HepG2 (cell line): ENCODE measurements at regions not wholly inside any gene's neighbourhood (a gene's known extent, or its start where the extent isn't known, plus 50 kb on each side); places are given as distances from the start of the nearest gene placed in this dataset.

Source experiments
- ATAC-seq: fragments of 200-7000 bp; cut with Tn5 transposase; 3 replicates; pipeline ENCODE4 v1.9.1; 2020; ENCODE audit warnings: mild to moderate bottlenecking, moderate library complexity
- BruUV-seq: library from RNA; stranded (reverse); fragments of 400-500 nt; replicated peaks from 2 replicates; lab custom pipeline; 2021; lab: Mats Ljungman, UMichigan
- CTCF ChIA-PET: fragments of 300-600 bp; formaldehyde crosslinking; extraction: SDS; loops from one replicate; lab custom pipeline; 2021; ENCODE audit warnings: low total read pairs, inconsistent platforms, low intra/inter-chr PET ratio; lab: Yijun Ruan, JAX
- POLR2A ChIA-PET: fragments of 350-600 bp; sonication (Branson Sonifier 250); formaldehyde crosslinking; loops from one replicate; lab custom pipeline; 2020; ENCODE audit warnings: antibody characterized with exemption, inconsistent platforms; lab: Yijun Ruan, JAX
- DNase-seq: peaks from one replicate; pipeline ENCODE4 v3.0.0-alpha.2; 2015; ENCODE audit warnings: low spot score
- FAIRE-seq: peaks from 3 replicates; lab custom pipeline; 2011; peaks lifted over from hg19 to GRCh38; lab: Jason Lieb, UNC
- H2AFZ ChIP-seq: one replicate; pipeline ENCODE4 v1.6.1; 2011; ENCODE audit warnings: low read length, inconsistent platforms
- H3K27ac ChIP-seq: fragments of 300-600 bp; 3 replicates; pipeline ENCODE4 v1.8.0; 2011; ENCODE audit warnings: mixed run types, mild to moderate bottlenecking, mixed read lengths, low read length, inconsistent platforms; ENCODE audit not compliant: insufficient read depth; ENCODE audit errors: extremely low read length
- H3K27me3 ChIP-seq, 2 experiments: fragments of 200-600 bp in 1 of 2; 2 replicates in 1 of 2; 3 replicates in 1 of 2; pipeline versions ENCODE4 v1.6.0 to v1.8.0; 2011; ENCODE audit warnings: low read length in 2 of 2, mild to moderate bottlenecking in 2 of 2, moderate library complexity in 2 of 2, inconsistent platforms in 1 of 2; ENCODE audit not compliant: insufficient read depth in 2 of 2, control insufficient read depth in 1 of 2
- H3K36me3 ChIP-seq, 2 experiments: fragments of 200-600 bp in 1 of 2; replicated peaks in 1 of 2; 2 replicates in 1 of 2; 3 replicates in 1 of 2; pipeline versions ENCODE4 v1.5.1 to v1.8.0; 2011; ENCODE audit warnings: low read length in 2 of 2, inconsistent platforms in 1 of 2; ENCODE audit not compliant: insufficient read depth in 2 of 2, control insufficient read depth in 1 of 2
- H3K4me1 ChIP-seq: 2 replicates; pipeline ENCODE4 v1.5.1; 2012; ENCODE audit warnings: low read length, inconsistent platforms; ENCODE audit not compliant: insufficient read depth
- H3K4me2 ChIP-seq: 2 replicates; pipeline ENCODE4 v1.6.0; 2011; ENCODE audit warnings: low read depth, low read length, inconsistent platforms
- H3K4me3 ChIP-seq, 3 experiments: fragments of 200-600 bp in 1 of 3; sonication (generic), shearing (Covaris generic) in 1 of 3; replicated peaks in 1 of 3; 2 replicates each; pipeline ENCODE4 v1.5.1; 2011 to 2016; ENCODE audit warnings: low read length in 3 of 3, inconsistent platforms in 2 of 3, low read depth in 2 of 3, mild to moderate bottlenecking in 2 of 3, control low read depth in 1 of 3, mixed read lengths in 1 of 3; ENCODE audit not compliant: insufficient read depth in 1 of 3
- H3K79me2 ChIP-seq: one replicate; pipeline ENCODE4 v1.6.1; 2011; ENCODE audit warnings: low read length, inconsistent platforms; ENCODE audit not compliant: insufficient read depth
- H3K9ac ChIP-seq: 2 replicates; pipeline ENCODE4 v1.6.0; 2011; ENCODE audit warnings: mild to moderate bottlenecking, low read depth, low read length, inconsistent platforms; ENCODE audit not compliant: insufficient read depth
- H3K9me3 ChIP-seq: 2 replicates; pipeline ENCODE4 v1.5.1; 2012; ENCODE audit warnings: mild to moderate bottlenecking, low read length
- H4K20me1 ChIP-seq: 2 replicates; pipeline ENCODE4 v1.6.0; 2011; ENCODE audit warnings: inconsistent platforms, mild to moderate bottlenecking, low read length, moderate library complexity; ENCODE audit not compliant: insufficient read depth
- CAMTA2 ChIP-seq: sonication (generic); formaldehyde crosslinking; IDR thresholded peaks from 2 replicates; pipeline ENCODE4 v1.4.0; 2020; ENCODE audit warnings: mild to moderate bottlenecking, missing genetic modification reagents, borderline replicate concordance
- CREM ChIP-seq, 2 experiments: sonication (generic) in 1 of 2; formaldehyde crosslinking in 1 of 2; IDR thresholded peaks; 2 replicates each; pipeline versions ENCODE4 v1.4.0 to v1.6.1; 2016 to 2020; ENCODE audit warnings: antibody characterized with exemption in 1 of 2, mild to moderate bottlenecking in 1 of 2, missing genetic modification reagents in 1 of 2
- HOXA9 ChIP-seq: sonication (generic); formaldehyde crosslinking; IDR thresholded peaks from 2 replicates; pipeline ENCODE4 v1.8.1; 2022; ENCODE audit warnings: missing genetic modification reagents, mild to moderate bottlenecking, moderate library complexity, borderline replicate concordance
- MED13 ChIP-seq: sonication (generic); formaldehyde crosslinking; IDR thresholded peaks from 2 replicates; pipeline ENCODE4 v1.5.0; 2020; ENCODE audit warnings: missing genetic modification reagents
- MLX ChIP-seq: IDR thresholded peaks from 2 replicates; pipeline ENCODE4 v1.6.1; 2016
- SNAPC5 ChIP-seq: sonication (generic); formaldehyde crosslinking; IDR thresholded peaks from 2 replicates; pipeline ENCODE4 v1.8.1; 2023; ENCODE audit warnings: mild to moderate bottlenecking, missing genetic modification reagents, borderline replicate concordance
- ZNF30 ChIP-seq: sonication (generic); formaldehyde crosslinking; IDR thresholded peaks from 2 replicates; pipeline ENCODE4 v1.5.0; 2020; ENCODE audit warnings: mild to moderate bottlenecking, missing genetic modification reagents
- ZNF691 ChIP-seq: sonication (generic); formaldehyde crosslinking; IDR thresholded peaks from 2 replicates; pipeline ENCODE4 v1.4.0; 2020; ENCODE audit warnings: missing genetic modification reagents, low read depth, mild to moderate bottlenecking, borderline replicate concordance
- ZNF883 ChIP-seq: sonication (generic); formaldehyde crosslinking; IDR thresholded peaks from 2 replicates; pipeline ENCODE4 v1.5.1; 2020; ENCODE audit warnings: mild to moderate bottlenecking, missing genetic modification reagents; ENCODE audit errors: not compliant biosample characterization
- WGBS: methylation state at CpG from one replicate; pipeline ENCODE4 v1.1.6; 2017; ENCODE audit warnings: low lambda C conversion rate; 5-methylcytosine and 5-hydroxymethylcytosine counted together
- in situ Hi-C: cut with HindIII; loops from 2 replicates; pipeline ENCODE4 v1.10.0; 2017; ENCODE audit warnings: low pct_unique_long_range_greater_than_20kb; ENCODE audit not compliant: extremely low pct_ligation_motif_present
- intact Hi-C: fragments of 100-400 bp; cut with micrococcal nuclease; formaldehyde crosslinking; loops from one replicate; pipeline ENCODE4 v1.10.0; 2022; ENCODE audit not compliant: unreplicated experiment
- TF ChIP-seq, protein P1 (sequence below): sonication (generic); formaldehyde crosslinking; IDR thresholded peaks from 2 replicates; pipeline ENCODE4 v1.9.0; 2021; ENCODE audit warnings: mild to moderate bottlenecking, missing genetic modification reagents
- TF ChIP-seq, protein P2 (sequence below): sonication (generic); formaldehyde crosslinking; IDR thresholded peaks from 2 replicates; pipeline ENCODE4 v1.4.0; 2020; ENCODE audit warnings: low read depth, missing genetic modification reagents

DNA sequence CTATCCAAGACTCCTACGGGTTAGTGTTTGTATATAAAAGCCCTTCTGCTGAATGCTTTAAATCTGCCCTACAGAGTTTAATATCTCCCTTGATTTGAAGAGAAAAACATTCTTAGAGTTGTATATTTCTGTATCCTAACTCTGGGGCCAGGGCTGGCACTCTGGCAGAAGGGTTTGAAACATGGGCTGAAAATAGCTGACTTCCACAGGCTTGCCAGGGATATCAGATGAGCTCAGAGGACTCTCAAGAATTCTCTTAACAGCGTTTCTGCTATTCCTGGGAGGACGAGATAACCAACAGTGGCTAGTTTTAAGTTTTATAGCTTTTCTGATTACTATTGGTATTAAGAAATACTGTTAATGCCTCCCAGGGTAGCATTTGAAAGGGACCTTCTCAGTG, 127.5 kb downstream of the LIG4 start:
- ATAC-seq (no peak), FAIRE-seq (no peak), DNase-seq (no peak)
- in situ Hi-C loops, result no loop called here
- CTCF ChIA-PET, result no interaction called here
- Histone ChIP-seq H3K4me3 (no peak overlapping the region), H3K36me3 (no peaks in the 10 kb centered on the region), H3K9me3 (no peaks in the 10 kb centered on the region), H3K4me1 (no peaks in the 10 kb centered on the region), H3K4me2 (no peak overlapping the region), H2AFZ (no peak overlapping the region), H3K9ac (no peak overlapping the region), H4K20me1 (no peaks in the 10 kb centered on the region), H3K27me3 (no peaks in the 10 kb centered on the region), H3K27ac (no peak overlapping the region), H3K79me2 (no peaks in the 10 kb centered on the region)
- BruUV-seq, result no TSS peak
- intact Hi-C loops, result no loop called here
- 0% methylated on average over 3 of the region's 3 CpGs for WGBS
- POLR2A ChIA-PET, result no interaction called here
- TF ChIP-seq, protein P1, sequence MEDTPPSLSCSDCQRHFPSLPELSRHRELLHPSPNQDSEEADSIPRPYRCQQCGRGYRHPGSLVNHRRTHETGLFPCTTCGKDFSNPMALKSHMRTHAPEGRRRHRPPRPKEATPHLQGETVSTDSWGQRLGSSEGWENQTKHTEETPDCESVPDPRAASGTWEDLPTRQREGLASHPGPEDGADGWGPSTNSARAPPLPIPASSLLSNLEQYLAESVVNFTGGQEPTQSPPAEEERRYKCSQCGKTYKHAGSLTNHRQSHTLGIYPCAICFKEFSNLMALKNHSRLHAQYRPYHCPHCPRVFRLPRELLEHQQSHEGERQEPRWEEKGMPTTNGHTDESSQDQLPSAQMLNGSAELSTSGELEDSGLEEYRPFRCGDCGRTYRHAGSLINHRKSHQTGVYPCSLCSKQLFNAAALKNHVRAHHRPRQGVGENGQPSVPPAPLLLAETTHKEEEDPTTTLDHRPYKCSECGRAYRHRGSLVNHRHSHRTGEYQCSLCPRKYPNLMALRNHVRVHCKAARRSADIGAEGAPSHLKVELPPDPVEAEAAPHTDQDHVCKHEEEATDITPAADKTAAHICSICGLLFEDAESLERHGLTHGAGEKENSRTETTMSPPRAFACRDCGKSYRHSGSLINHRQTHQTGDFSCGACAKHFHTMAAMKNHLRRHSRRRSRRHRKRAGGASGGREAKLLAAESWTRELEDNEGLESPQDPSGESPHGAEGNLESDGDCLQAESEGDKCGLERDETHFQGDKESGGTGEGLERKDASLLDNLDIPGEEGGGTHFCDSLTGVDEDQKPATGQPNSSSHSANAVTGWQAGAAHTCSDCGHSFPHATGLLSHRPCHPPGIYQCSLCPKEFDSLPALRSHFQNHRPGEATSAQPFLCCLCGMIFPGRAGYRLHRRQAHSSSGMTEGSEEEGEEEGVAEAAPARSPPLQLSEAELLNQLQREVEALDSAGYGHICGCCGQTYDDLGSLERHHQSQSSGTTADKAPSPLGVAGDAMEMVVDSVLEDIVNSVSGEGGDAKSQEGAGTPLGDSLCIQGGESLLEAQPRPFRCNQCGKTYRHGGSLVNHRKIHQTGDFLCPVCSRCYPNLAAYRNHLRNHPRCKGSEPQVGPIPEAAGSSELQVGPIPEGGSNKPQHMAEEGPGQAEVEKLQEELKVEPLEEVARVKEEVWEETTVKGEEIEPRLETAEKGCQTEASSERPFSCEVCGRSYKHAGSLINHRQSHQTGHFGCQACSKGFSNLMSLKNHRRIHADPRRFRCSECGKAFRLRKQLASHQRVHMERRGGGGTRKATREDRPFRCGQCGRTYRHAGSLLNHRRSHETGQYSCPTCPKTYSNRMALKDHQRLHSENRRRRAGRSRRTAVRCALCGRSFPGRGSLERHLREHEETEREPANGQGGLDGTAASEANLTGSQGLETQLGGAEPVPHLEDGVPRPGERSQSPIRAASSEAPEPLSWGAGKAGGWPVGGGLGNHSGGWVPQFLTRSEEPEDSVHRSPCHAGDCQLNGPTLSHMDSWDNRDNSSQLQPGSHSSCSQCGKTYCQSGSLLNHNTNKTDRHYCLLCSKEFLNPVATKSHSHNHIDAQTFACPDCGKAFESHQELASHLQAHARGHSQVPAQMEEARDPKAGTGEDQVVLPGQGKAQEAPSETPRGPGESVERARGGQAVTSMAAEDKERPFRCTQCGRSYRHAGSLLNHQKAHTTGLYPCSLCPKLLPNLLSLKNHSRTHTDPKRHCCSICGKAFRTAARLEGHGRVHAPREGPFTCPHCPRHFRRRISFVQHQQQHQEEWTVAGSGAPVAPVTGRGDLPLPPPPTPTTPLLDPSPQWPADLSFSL (CRISPR knock-in tag), result no peak
- TF ChIP-seq ZNF883 (CRISPR knock-in tag), result no peak
- TF ChIP-seq ZNF30 (CRISPR knock-in tag), result no peak
- TF ChIP-seq MED13 (CRISPR knock-in tag), result no peak
- no peak for TF ChIP-seq HOXA9
- TF ChIP-seq SNAPC5 (CRISPR knock-in tag), result no peak
- TF ChIP-seq, protein P2, sequence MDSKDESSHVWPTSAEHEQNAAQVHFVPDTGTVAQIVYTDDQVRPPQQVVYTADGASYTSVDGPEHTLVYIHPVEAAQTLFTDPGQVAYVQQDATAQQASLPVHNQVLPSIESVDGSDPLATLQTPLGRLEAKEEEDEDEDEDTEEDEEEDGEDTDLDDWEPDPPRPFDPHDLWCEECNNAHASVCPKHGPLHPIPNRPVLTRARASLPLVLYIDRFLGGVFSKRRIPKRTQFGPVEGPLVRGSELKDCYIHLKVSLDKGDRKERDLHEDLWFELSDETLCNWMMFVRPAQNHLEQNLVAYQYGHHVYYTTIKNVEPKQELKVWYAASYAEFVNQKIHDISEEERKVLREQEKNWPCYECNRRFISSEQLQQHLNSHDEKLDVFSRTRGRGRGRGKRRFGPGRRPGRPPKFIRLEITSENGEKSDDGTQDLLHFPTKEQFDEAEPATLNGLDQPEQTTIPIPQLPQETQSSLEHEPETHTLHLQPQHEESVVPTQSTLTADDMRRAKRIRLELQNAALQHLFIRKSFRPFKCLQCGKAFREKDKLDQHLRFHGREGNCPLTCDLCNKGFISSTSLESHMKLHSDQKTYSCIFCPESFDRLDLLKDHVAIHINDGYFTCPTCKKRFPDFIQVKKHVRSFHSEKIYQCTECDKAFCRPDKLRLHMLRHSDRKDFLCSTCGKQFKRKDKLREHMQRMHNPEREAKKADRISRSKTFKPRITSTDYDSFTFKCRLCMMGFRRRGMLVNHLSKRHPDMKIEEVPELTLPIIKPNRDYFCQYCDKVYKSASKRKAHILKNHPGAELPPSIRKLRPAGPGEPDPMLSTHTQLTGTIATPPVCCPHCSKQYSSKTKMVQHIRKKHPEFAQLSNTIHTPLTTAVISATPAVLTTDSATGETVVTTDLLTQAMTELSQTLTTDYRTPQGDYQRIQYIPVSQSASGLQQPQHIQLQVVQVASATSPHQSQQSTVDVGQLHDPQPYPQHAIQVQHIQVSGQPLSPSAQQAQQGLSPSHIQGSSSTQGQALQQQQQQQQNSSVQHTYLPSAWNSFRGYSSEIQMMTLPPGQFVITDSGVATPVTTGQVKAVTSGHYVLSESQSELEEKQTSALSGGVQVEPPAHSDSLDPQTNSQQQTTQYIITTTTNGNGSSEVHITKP (CRISPR knock-in tag), result no peak
- no peak for TF ChIP-seq CAMTA2 (CRISPR knock-in tag)
- TF ChIP-seq CREM (IDR thresholded peaks at IDR 0.05), result no peak
- no peak for TF ChIP-seq CREM (CRISPR knock-in tag; IDR thresholded peaks at IDR 0.05)
- no peak for TF ChIP-seq MLX (CRISPR knock-in tag)
- no peak for TF ChIP-seq ZNF691 (CRISPR knock-in tag)
